WTC11 (cell line): ENCODE measurements at regions not wholly inside any gene's neighbourhood (a gene's known extent, or its start where the extent isn't known, plus 50 kb on each side); places are given as distances from the start of the nearest gene placed in this dataset.
"Not testable (repeated sequence)": the region's sequence is repeated elsewhere in the genome, so short reads cannot be mapped to it uniquely, and the experiment has no call there.

Experiments
- ATAC-seq: fragments of 200-7000 bp; cut with Tn5 transposase; 2 replicates; pipeline ENCODE4 v1.10.0; 2021; ENCODE audit warnings: mild to moderate bottlenecking, moderate library complexity
- CTCF ChIA-PET: fragments of 300-600 bp; sonication (Branson Sonifier 250); formaldehyde crosslinking; loops from one replicate; lab custom pipeline; 2021; ENCODE audit warnings: antibody characterized with exemption; lab: Charles Lee
- POLR2A ChIA-PET: fragments of 350-600 bp; sonication (Branson Sonifier 250); formaldehyde crosslinking; loops from one replicate; lab custom pipeline; 2021; ENCODE audit warnings: antibody characterized with exemption; lab: Charles Lee
- DNase-seq: peaks from one replicate; pipeline ENCODE4 v3.0.0; 2021; ENCODE audit warnings: low spot score
- H3K27ac Mint-ChIP-seq: 2 replicates; pipeline ENCODE4 v1.8.0; 2021; ENCODE audit warnings: mixed read lengths
- H3K27me3 Mint-ChIP-seq: 2 replicates; pipeline ENCODE4 v1.8.0; 2021; ENCODE audit warnings: low read depth, mild to moderate bottlenecking, moderate library complexity, mixed read lengths
- H3K36me3 Mint-ChIP-seq: 2 replicates; pipeline ENCODE4 v1.8.0; 2021; ENCODE audit warnings: mixed read lengths
- H3K4me1 Mint-ChIP-seq: 2 replicates; pipeline ENCODE4 v1.8.0; 2022; ENCODE audit warnings: mixed read lengths
- H3K4me3 Mint-ChIP-seq: 2 replicates; pipeline ENCODE4 v1.8.0; 2021; ENCODE audit warnings: mild to moderate bottlenecking, moderate library complexity, mixed read lengths
- H3K9me3 Mint-ChIP-seq: 2 replicates; pipeline ENCODE4 v1.8.0; 2021; ENCODE audit warnings: mixed read lengths
- ETV6 ChIP-seq: sonication (generic); formaldehyde crosslinking; IDR thresholded peaks from 2 replicates; pipeline ENCODE4 v1.8.1; 2022; ENCODE audit warnings: mild to moderate bottlenecking, missing genetic modification reagents
- FOXP1 ChIP-seq: sonication (generic); formaldehyde crosslinking; IDR thresholded peaks from 2 replicates; pipeline ENCODE4 v1.8.0; 2022; ENCODE audit warnings: missing genetic modification reagents, mild to moderate bottlenecking, moderate library complexity, borderline replicate concordance
- GABPB1 ChIP-seq: sonication (generic); formaldehyde crosslinking; IDR thresholded peaks from 2 replicates; pipeline ENCODE4 v1.8.1; 2023; ENCODE audit warnings: mild to moderate bottlenecking, missing genetic modification reagents
- GRHL2 ChIP-seq: fragments of 250-450 bp; sonication (Bioruptor Pico); IDR thresholded peaks from 2 replicates; pipeline ENCODE4 v1.8.0; 2022; ENCODE audit warnings: mild to moderate bottlenecking, moderate library complexity; ENCODE audit not compliant: insufficient replicate concordance, severe bottlenecking
- GTF2I ChIP-seq: fragments of 250-450 bp; sonication (Bioruptor Pico); conservative IDR thresholded peaks from 2 replicates; pipeline ENCODE4 v1.4.0; 2021; ENCODE audit warnings: mild to moderate bottlenecking
- HMGA2 ChIP-seq: fragments of 250-450 bp; sonication (Bioruptor Pico); IDR thresholded peaks from 2 replicates; pipeline ENCODE4 v1.4.0; 2021; ENCODE audit warnings: mild to moderate bottlenecking, moderate library complexity
- JUN ChIP-seq: sonication (generic); formaldehyde crosslinking; IDR thresholded peaks from 2 replicates; pipeline ENCODE4 v1.8.0; 2023; ENCODE audit warnings: mild to moderate bottlenecking, missing genetic modification reagents
- MYBL2 ChIP-seq: sonication (generic); formaldehyde crosslinking; IDR thresholded peaks from 2 replicates; pipeline ENCODE4 v1.8.1; 2023; ENCODE audit warnings: mild to moderate bottlenecking, moderate library complexity, missing genetic modification reagents
- SMAD3 ChIP-seq: sonication (generic); formaldehyde crosslinking; IDR thresholded peaks from 2 replicates; pipeline ENCODE4 v1.8.0; 2022; ENCODE audit warnings: missing genetic modification reagents, mild to moderate bottlenecking, borderline replicate concordance
- SMAD4 ChIP-seq: sonication (generic); formaldehyde crosslinking; IDR thresholded peaks from 2 replicates; pipeline ENCODE4 v1.8.0; 2022; ENCODE audit warnings: mild to moderate bottlenecking, missing genetic modification reagents
- SP1 ChIP-seq: sonication (generic); formaldehyde crosslinking; conservative IDR thresholded peaks from 2 replicates; pipeline ENCODE4 v1.8.1; 2022; ENCODE audit warnings: missing genetic modification reagents
- ZNF121 ChIP-seq: sonication (generic); formaldehyde crosslinking; IDR thresholded peaks from 2 replicates; pipeline ENCODE4 v1.8.0; 2023; ENCODE audit warnings: missing genetic modification reagents
- ZNF219 ChIP-seq: sonication (generic); formaldehyde crosslinking; IDR thresholded peaks from 2 replicates; pipeline ENCODE4 v1.8.0; 2023; ENCODE audit warnings: missing genetic modification reagents, mild to moderate bottlenecking, borderline replicate concordance
- ZNF416 ChIP-seq: fragments of 250-450 bp; sonication (Bioruptor Pico); IDR thresholded peaks from 2 replicates; pipeline ENCODE4 v1.9.0; 2021; ENCODE audit warnings: mild to moderate bottlenecking, inconsistent platforms
- ZNF512 ChIP-seq: sonication (generic); formaldehyde crosslinking; IDR thresholded peaks from 2 replicates; pipeline ENCODE4 v1.8.1; 2022; ENCODE audit warnings: missing genetic modification reagents, borderline replicate concordance

GRCh38 chr10:21438914-21439313 lies 86.6 kb downstream of the SKIDA1 start:
- H3K4me1 Mint-ChIP-seq, H3K36me3 Mint-ChIP-seq, DNase-seq, CTCF ChIA-PET, H3K4me3 Mint-ChIP-seq: not testable (repeated sequence)
- 0 out of 2 replicates have a peak, but pooled peaks have one; percentile 1 for TF ChIP-seq HMGA2 (CRISPR knock-in tag)
- TF ChIP-seq, all 79 proteins: peak for 1; not testable (repeated sequence) for 78
- H3K9me3 Mint-ChIP-seq, H3K27me3 Mint-ChIP-seq, ATAC-seq, H3K27ac Mint-ChIP-seq: not testable (repeated sequence)
- POLR2A ChIA-PET = interaction anchor here (0.6 kb wide), 1 partner anchor 281 kb away, joined by 4 read pairs; no protein-coding TSS in a partner anchor

- DNase-seq = no peak
- TF ChIP-seq FOXP1 (CRISPR knock-in tag) (no peak), ZNF121 (CRISPR knock-in tag) (peak; percentile 63; the same call in 1 of the 2 replicates), SMAD3 (no peak), SP1 (CRISPR knock-in tag) (no peak), GABPB1 (no peak)
- TF ChIP-seq, all 79 proteins: peak for 1
- Mint-ChIP-seq H3K4me1 (peaks cover 5% of the 10 kb centered on the region; the same call in 1 of the 2 replicates), H3K27ac (no peak overlapping the region), H3K36me3 (no peaks in the 10 kb centered on the region), H3K4me3 (no peak overlapping the region), H3K27me3 (no peaks in the 10 kb centered on the region), H3K9me3 (no peaks in the 10 kb centered on the region)
- CTCF ChIA-PET = no interaction called here
- ATAC-seq = no peak
- POLR2A ChIA-PET = no interaction called here
Observed at GRCh38 chr10:21437770-21438382, 87.6 kb downstream of the SKIDA1 start.

GRCh38 chr10:21432266-21432665 lies 93.2 kb downstream of the SKIDA1 start:
- no peaks in the 10 kb centered on the region for H3K4me1 Mint-ChIP-seq
- no peak overlapping the region for H3K27ac Mint-ChIP-seq
- H3K4me3 Mint-ChIP-seq = no peak overlapping the region
- DNase-seq (no peak), ATAC-seq (no peak)
- H3K9me3 Mint-ChIP-seq = peaks cover 30% of the 10 kb centered on the region
- CTCF ChIA-PET = no interaction called here
- TF ChIP-seq ETV6 (CRISPR knock-in tag) = no peak
- TF ChIP-seq GTF2I = no peak
- no peak for TF ChIP-seq ZNF416 (CRISPR knock-in tag)
- no peak for TF ChIP-seq SMAD4
- TF ChIP-seq MYBL2 (CRISPR knock-in tag) = no peak
- peaks cover 27% of the 10 kb centered on the region for H3K36me3 Mint-ChIP-seq
- peaks cover 7% of the 10 kb centered on the region; the same call in 1 of the 2 replicates for H3K27me3 Mint-ChIP-seq
- POLR2A ChIA-PET = no interaction called here

GRCh38 chr10:21431799-21432198 lies 93.7 kb downstream of the SKIDA1 start:
- peaks cover 32% of the 10 kb centered on the region for H3K36me3 Mint-ChIP-seq

More at GRCh38 chr10:21431799-21432198, 93.7 kb downstream of the SKIDA1 start:
- CTCF ChIA-PET = no interaction called here
- Mint-ChIP-seq H3K4me1 (no peaks in the 10 kb centered on the region), H3K9me3 (peaks cover 34% of the 10 kb centered on the region), H3K27me3 (peaks cover 9% of the 10 kb centered on the region; the same call in 1 of the 2 replicates), H3K4me3 (no peak overlapping the region), H3K27ac (no peak overlapping the region)
- POLR2A ChIA-PET = no interaction called here
- DNase-seq (no peak), ATAC-seq (no peak)
- TF ChIP-seq ZNF219 (CRISPR knock-in tag) (no peak), SMAD3 (no peak), JUN (CRISPR knock-in tag) (no peak), GRHL2 (CRISPR knock-in tag) (no peak), ZNF512 (CRISPR knock-in tag) (no peak)
